Glutamatergic neuron (in vitro differentiated cells): ENCODE measurements at regions not wholly inside any gene's neighbourhood (a gene's known extent, or its start where the extent isn't known, plus 50 kb on each side); places are given as distances from the start of the nearest gene placed in this dataset.

Experiments used
- DNase-seq: peaks from one replicate; pipeline ENCODE4 v3.0.0; 2022
- H3K27ac Mint-ChIP-seq: one replicate; pipeline ENCODE4 v1.8.0; 2020; ENCODE audit warnings: mild to moderate bottlenecking, mixed read lengths, inconsistent platforms; ENCODE audit not compliant: unreplicated experiment
- H3K27me3 Mint-ChIP-seq: one replicate; pipeline ENCODE4 v1.8.0; 2020; ENCODE audit warnings: mild to moderate bottlenecking, moderate library complexity, mixed read lengths, inconsistent platforms; ENCODE audit not compliant: unreplicated experiment
- H3K36me3 Mint-ChIP-seq: one replicate; pipeline ENCODE4 v1.8.0; 2020; ENCODE audit warnings: mild to moderate bottlenecking, mixed read lengths, inconsistent platforms; ENCODE audit not compliant: unreplicated experiment
- H3K4me1 Mint-ChIP-seq: one replicate; pipeline ENCODE4 v1.8.0; 2020; ENCODE audit warnings: mild to moderate bottlenecking, low read depth, mixed read lengths, inconsistent platforms; ENCODE audit not compliant: unreplicated experiment
- H3K4me3 Mint-ChIP-seq: one replicate; pipeline ENCODE4 v1.8.0; 2020; ENCODE audit warnings: mild to moderate bottlenecking, mixed read lengths, inconsistent platforms; ENCODE audit not compliant: unreplicated experiment
- H3K9me3 Mint-ChIP-seq: one replicate; pipeline ENCODE4 v1.8.0; 2020; ENCODE audit warnings: mild to moderate bottlenecking, moderate library complexity, mixed read lengths, inconsistent platforms; ENCODE audit not compliant: unreplicated experiment
- CTCF ChIP-seq: fragments of 200-600 bp; sonication (generic); IDR thresholded peaks from one replicate; pipeline ENCODE4 v1.5.0; 2021; ENCODE audit not compliant: partially characterized antibody, unreplicated experiment

DNA sequence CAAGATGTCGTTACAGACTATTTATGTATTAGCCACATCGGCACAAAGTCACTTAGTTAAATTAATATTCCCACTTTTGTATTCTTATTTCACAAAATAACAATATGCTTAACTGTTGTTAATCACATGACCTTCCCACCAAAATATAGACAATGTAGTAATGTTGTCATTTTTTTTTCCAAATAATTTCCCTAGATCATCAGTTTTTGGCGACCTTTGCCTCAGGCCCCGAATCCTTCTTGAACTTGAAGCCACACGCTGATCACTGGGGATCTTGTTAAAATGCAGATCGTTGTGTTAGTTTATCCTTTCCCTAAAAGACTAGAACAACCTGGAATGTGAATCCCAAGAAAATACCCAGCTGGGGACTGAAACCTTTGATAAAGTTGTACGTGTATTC is 497.6 kb downstream of the SUCLG1 start:
- no peaks in the 10 kb centered on the region for H3K27me3 Mint-ChIP-seq
- no peak for DNase-seq
- no peaks in the 10 kb centered on the region for H3K36me3 Mint-ChIP-seq
- H3K9me3 Mint-ChIP-seq = no peaks in the 10 kb centered on the region
- H3K4me1 Mint-ChIP-seq = no peaks in the 10 kb centered on the region
- TF ChIP-seq CTCF = no peak
- no peak overlapping the region for H3K4me3 Mint-ChIP-seq
- no peak overlapping the region for H3K27ac Mint-ChIP-seq

- no peak for TF ChIP-seq CTCF
- Mint-ChIP-seq H3K27ac (no peak overlapping the region), H3K4me3 (no peak overlapping the region), H3K9me3 (no peaks in the 10 kb centered on the region), H3K36me3 (no peaks in the 10 kb centered on the region), H3K4me1 (no peaks in the 10 kb centered on the region), H3K27me3 (no peaks in the 10 kb centered on the region)
- DNase-seq = no peak
Observed at GRCh38 chr2:83960371-83960770, 498.7 kb downstream of the SUCLG1 start.

- no peak for TF ChIP-seq CTCF
- no peaks in the 10 kb centered on the region for H3K4me1 Mint-ChIP-seq
- no peak overlapping the region for H3K4me3 Mint-ChIP-seq
- H3K27ac Mint-ChIP-seq = no peak overlapping the region
- H3K27me3 Mint-ChIP-seq = no peaks in the 10 kb centered on the region
- no peak for DNase-seq
- H3K9me3 Mint-ChIP-seq = no peaks in the 10 kb centered on the region
- no peaks in the 10 kb centered on the region for H3K36me3 Mint-ChIP-seq
Observed at GRCh38 chr2:83959266-83959665, 499.8 kb downstream of the SUCLG1 start.

DNA sequence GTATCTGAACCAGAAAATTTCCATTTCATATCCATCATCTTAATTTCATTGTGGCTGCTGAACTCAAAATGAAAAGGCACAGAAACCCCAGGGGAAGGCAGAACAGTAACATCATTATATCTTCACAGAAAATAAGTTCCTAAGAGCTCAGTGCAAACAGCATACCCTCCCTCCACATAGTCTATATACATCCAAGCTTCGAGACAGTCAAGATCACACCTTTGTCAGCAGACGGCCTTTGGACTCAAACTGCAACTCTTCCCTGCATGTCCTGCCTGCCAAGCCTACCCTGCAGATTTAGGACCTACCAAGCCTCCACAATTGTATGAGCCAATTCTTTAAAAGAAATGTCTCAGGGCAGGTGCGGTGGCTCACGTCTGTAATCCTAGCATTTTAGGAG is 502.1 kb downstream of the SUCLG1 start:
- Mint-ChIP-seq H3K4me3 (no peak overlapping the region), H3K9me3 (no peaks in the 10 kb centered on the region), H3K4me1 (no peaks in the 10 kb centered on the region), H3K27ac (no peak overlapping the region), H3K36me3 (no peaks in the 10 kb centered on the region), H3K27me3 (no peaks in the 10 kb centered on the region)
- DNase-seq = no peak
- TF ChIP-seq CTCF = no peak

GRCh38 chr2:83953697-83954096 is 505.4 kb downstream of the SUCLG1 start:
- no peak for TF ChIP-seq CTCF
- DNase-seq = no peak
- H3K9me3 Mint-ChIP-seq = no peaks in the 10 kb centered on the region

More at GRCh38 chr2:83953697-83954096, 505.4 kb downstream of the SUCLG1 start:
- Mint-ChIP-seq H3K36me3 (no peaks in the 10 kb centered on the region), H3K27ac (no peak overlapping the region), H3K4me1 (no peaks in the 10 kb centered on the region), H3K4me3 (no peak overlapping the region), H3K27me3 (no peaks in the 10 kb centered on the region)
